ENCODE measurements at regions not wholly inside any gene's neighbourhood (a gene's known extent, or its start where the extent isn't known, plus 50 kb on each side); places are given as distances from the start of the nearest gene placed in this dataset.

- no peak for DNase-seq (ENCODE audit: low read depth)
These were observed 58.7 kb upstream of the ACAN start for GRCh38 chr15:88744548-88745020.

- no peak for DNase-seq (ENCODE audit: low read depth)
These were observed 58.2 kb upstream of the ACAN start for GRCh38 chr15:88745065-88745464.

GRCh38 chr15:88745696-88746095, 57.5 kb upstream of the ACAN start:
- DNase-seq (ENCODE audit: low read depth) = peak; percentile 70

- DNase-seq (ENCODE audit: low read depth) = no peak
These were observed 56.8 kb upstream of the ACAN start for GRCh38 chr15:88746451-88746850.

GRCh38 chr15:88747111-88747510, 56.1 kb upstream of the ACAN start:
- DNase-seq (ENCODE audit: low read depth) = no peak

- no peak for DNase-seq (ENCODE audit: low read depth)
These were observed 55.6 kb upstream of the ACAN start for GRCh38 chr15:88747631-88748030.

- DNase-seq (ENCODE audit: low read depth) = peak; percentile 29
These were observed 55.2 kb upstream of the ACAN start for GRCh38 chr15:88748081-88748480.

- DNase-seq (ENCODE audit: low read depth) = no peak
These were observed 54.6 kb upstream of the ACAN start for GRCh38 chr15:88748651-88749050.

- DNase-seq (ENCODE audit: low read depth) = no peak
These were observed 53.5 kb upstream of the ACAN start for GRCh38 chr15:88749699-88750098.

- no peak for DNase-seq (ENCODE audit: low read depth)
These were observed 50.7 kb upstream of the ACAN start for GRCh38 chr15:88752501-88752900.

- DNase-seq (ENCODE audit: low read depth) = no peak
These were observed 50.3 kb upstream of the ACAN start for GRCh38 chr15:88752951-88753350.

All from GM04503 (cell line).